ENCODE measurements at regions not wholly inside any gene's neighbourhood (a gene's known extent, or its start where the extent isn't known, plus 50 kb on each side); places are given as distances from the start of the nearest gene placed in this dataset.
A peak's percentile ranks its signal among the peaks of the same experiment; 100 is the strongest.

DNA sequence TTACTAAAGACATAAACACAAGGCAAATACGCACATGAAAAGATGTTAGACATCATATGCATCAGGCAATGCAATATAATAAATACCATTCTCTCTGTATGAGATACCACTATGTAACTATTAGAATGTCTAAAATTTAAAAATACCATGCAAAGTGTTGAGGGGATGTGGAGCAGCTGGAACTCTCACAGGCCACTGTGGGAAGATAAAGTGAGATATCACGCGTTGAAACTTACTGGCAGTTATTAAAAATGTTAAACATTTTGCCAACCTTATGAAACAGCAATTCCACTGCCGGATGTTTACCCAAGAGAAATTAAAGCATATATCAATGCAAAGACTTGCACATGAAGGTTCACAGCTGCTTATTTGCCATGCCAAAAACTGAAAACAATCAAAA is 556.7 kb downstream of the LRRC70 start:
- H3K27ac ChIP-seq (ENCODE audit: low read depth in 1 of 2, low read length in 2 of 2), result no peak overlapping the region
- intact Hi-C loops (cut with DNase I), result no loop called here
- no peaks in the 10 kb centered on the region for H3K4me1 ChIP-seq (ENCODE audit: control insufficient read depth in 1 of 2, insufficient read depth in 2 of 2, low read length in 2 of 2)
- H3K4me3 ChIP-seq (ENCODE audit: low read length in 2 of 2), result no peak overlapping the region
- 28 to 38% methylated on average over 4 of the region's 4 CpGs for WGBS, 2 donors
- ATAC-seq (ENCODE audit: low FRiP score), result no peak
- H3K9me3 ChIP-seq (ENCODE audit: control insufficient read depth, low read length), result no peaks in the 10 kb centered on the region
- H3K27me3 ChIP-seq (ENCODE audit: control insufficient read depth in 1 of 2, insufficient read depth in 2 of 2, low read length in 1 of 2), result no peaks in the 10 kb centered on the region
- no peak for DNase-seq
- no peaks in the 10 kb centered on the region for H3K36me3 ChIP-seq (ENCODE audit: control insufficient read depth in 1 of 2, insufficient read depth in 2 of 2, low read length in 1 of 2)

DNA sequence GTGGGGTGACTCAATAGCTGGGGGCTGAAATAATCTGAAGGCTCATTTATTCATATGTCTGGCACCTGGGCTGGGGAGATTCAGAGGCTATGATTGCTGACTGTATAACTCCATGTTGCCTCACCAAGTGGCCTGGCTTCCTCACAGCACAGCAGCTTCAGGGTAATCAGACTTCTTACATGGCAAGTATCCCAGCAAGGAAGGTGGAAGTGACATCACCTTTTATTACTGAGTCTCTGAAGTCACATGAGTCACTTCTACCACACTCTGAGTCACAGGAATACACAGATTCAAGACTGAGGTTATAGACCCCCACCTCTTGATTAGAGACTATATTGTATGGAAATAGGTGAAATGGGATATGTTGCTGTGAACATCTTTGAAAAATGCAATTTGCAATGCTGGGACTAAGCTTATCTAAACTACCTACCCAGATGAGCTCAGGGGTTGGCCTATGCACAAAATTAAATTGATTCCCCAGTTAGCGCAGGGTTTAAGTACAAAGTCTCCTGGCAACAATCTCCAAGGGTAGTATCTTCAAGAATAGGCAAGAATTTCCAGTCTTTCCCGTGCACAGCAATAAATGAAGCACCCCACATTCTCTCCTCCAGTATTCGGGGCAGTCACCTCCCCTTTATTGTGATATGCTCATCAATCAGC is 553.1 kb downstream of the LRRC70 start:
- no peak for DNase-seq
- WGBS, 2 donors, result 90 to 91% methylated on average over 3 of the region's 3 CpGs
- no peaks in the 10 kb centered on the region for H3K36me3 ChIP-seq (ENCODE audit: control insufficient read depth in 1 of 2, insufficient read depth in 2 of 2, low read length in 1 of 2)
- ATAC-seq (ENCODE audit: low FRiP score), result no peak
- intact Hi-C loops (cut with DNase I), result no loop called here
- no peaks in the 10 kb centered on the region for H3K9me3 ChIP-seq (ENCODE audit: control insufficient read depth, low read length)
- H3K27me3 ChIP-seq (ENCODE audit: control insufficient read depth in 1 of 2, insufficient read depth in 2 of 2, low read length in 1 of 2), result no peaks in the 10 kb centered on the region
- no peak overlapping the region for H3K4me3 ChIP-seq (ENCODE audit: low read length in 2 of 2)
- H3K4me1 ChIP-seq (ENCODE audit: control insufficient read depth in 1 of 2, insufficient read depth in 2 of 2, low read length in 2 of 2), result no peaks in the 10 kb centered on the region
- H3K27ac ChIP-seq (ENCODE audit: low read depth in 1 of 2, low read length in 2 of 2), result no peak overlapping the region

DNA sequence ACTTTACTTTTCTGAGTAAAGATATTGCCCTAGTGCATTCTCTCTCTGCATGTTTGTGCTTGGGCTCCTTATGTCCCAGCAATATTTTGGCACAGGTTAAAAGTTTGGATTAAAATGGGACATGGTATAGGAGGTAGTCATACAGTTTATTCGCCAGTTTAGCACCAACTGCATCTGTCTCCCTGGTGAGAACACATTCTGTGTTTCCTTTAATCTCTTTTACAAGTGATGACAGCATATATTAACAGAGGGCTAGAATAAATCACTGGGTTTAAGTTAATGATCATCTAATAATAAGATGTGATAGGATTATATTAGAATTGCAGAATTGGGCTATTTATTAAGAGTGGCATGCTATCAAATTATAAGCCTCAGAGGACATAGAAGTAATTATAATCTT is 550.1 kb downstream of the LRRC70 start:
- no peaks in the 10 kb centered on the region for H3K4me1 ChIP-seq (ENCODE audit: control insufficient read depth in 1 of 2, insufficient read depth in 2 of 2, low read length in 2 of 2)
- no peaks in the 10 kb centered on the region for H3K36me3 ChIP-seq (ENCODE audit: control insufficient read depth in 1 of 2, insufficient read depth in 2 of 2, low read length in 1 of 2)
- no peaks in the 10 kb centered on the region for H3K27me3 ChIP-seq (ENCODE audit: control insufficient read depth in 1 of 2, insufficient read depth in 2 of 2, low read length in 1 of 2)
- no peak overlapping the region for H3K27ac ChIP-seq (ENCODE audit: low read depth in 1 of 2, low read length in 2 of 2)
- no peaks in the 10 kb centered on the region for H3K9me3 ChIP-seq (ENCODE audit: control insufficient read depth, low read length)
- H3K4me3 ChIP-seq (ENCODE audit: low read length in 2 of 2), result no peak overlapping the region
- ATAC-seq (ENCODE audit: low FRiP score) (no peak), DNase-seq (no peak)
- intact Hi-C loops (cut with DNase I), result no loop called here
- 81 to 84% methylated on average over 1 of the region's 1 CpG for WGBS, 2 donors

DNA sequence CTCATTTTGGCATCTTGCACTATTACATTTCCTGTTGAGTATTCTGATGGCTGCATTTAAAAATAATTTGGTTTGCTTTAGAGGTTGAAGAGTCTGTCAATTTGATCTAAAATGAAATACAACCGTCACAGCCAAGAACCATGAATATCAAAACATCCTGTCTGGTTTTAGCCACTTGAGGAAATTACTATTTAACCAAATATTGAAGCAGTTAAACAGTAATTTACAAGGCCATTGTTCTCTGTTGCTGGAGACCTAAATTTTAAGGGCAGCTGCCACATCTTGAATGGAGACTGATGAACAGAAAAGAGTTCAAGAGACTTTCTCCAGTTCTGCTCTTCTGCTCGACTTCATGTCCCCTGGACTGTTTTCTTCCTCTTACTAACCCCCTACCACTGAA is 549.4 kb downstream of the LRRC70 start:
- WGBS, 2 donors, result 42 to 52% methylated on average over 2 of the region's 2 CpGs
- Histone ChIP-seq H3K27me3 (ENCODE audit: control insufficient read depth in 1 of 2, insufficient read depth in 2 of 2, low read length in 1 of 2) (no peaks in the 10 kb centered on the region), H3K27ac (ENCODE audit: low read depth in 1 of 2, low read length in 2 of 2) (no peak overlapping the region), H3K4me1 (ENCODE audit: control insufficient read depth in 1 of 2, insufficient read depth in 2 of 2, low read length in 2 of 2) (no peaks in the 10 kb centered on the region), H3K9me3 (ENCODE audit: control insufficient read depth, low read length) (no peaks in the 10 kb centered on the region), H3K36me3 (ENCODE audit: control insufficient read depth in 1 of 2, insufficient read depth in 2 of 2, low read length in 1 of 2) (no peaks in the 10 kb centered on the region), H3K4me3 (ENCODE audit: low read length in 2 of 2) (no peak overlapping the region)
- no peak for ATAC-seq (ENCODE audit: low FRiP score)
- DNase-seq, result no peak
- intact Hi-C loops (cut with DNase I), result no loop called here

DNA sequence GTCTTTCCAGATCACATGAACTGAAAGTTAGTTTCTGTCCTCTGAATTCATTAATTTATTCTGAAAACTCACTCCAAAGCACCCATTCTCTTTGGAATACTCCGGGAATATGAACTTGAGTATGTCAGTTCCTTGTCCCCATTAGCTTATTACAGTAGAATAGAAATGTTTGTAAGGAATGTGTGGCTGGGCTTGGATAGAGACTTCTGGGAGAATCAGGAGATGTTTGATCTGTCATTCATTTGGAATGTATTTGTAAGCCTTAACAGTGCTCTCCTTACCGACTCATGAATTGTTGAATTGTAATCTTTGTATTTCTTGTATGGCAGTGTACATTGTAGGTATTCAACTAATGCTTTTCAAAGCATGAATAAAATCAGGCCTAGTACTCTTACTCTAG is 548.4 kb downstream of the LRRC70 start:
- no peak overlapping the region for H3K4me3 ChIP-seq (ENCODE audit: low read length in 2 of 2)
- 72 to 74% methylated on average over 2 of the region's 2 CpGs for WGBS, 2 donors
- H3K27ac ChIP-seq (ENCODE audit: low read depth in 1 of 2, low read length in 2 of 2), result no peak overlapping the region
- ATAC-seq (ENCODE audit: low FRiP score) (no peak), DNase-seq (no peak)
- no peaks in the 10 kb centered on the region for H3K36me3 ChIP-seq (ENCODE audit: control insufficient read depth in 1 of 2, insufficient read depth in 2 of 2, low read length in 1 of 2)
- intact Hi-C loops (cut with DNase I), result no loop called here
- H3K4me1 ChIP-seq (ENCODE audit: control insufficient read depth in 1 of 2, insufficient read depth in 2 of 2, low read length in 2 of 2), result no peaks in the 10 kb centered on the region
- H3K27me3 ChIP-seq (ENCODE audit: control insufficient read depth in 1 of 2, insufficient read depth in 2 of 2, low read length in 1 of 2), result no peaks in the 10 kb centered on the region
- H3K9me3 ChIP-seq (ENCODE audit: control insufficient read depth, low read length), result no peaks in the 10 kb centered on the region

DNA sequence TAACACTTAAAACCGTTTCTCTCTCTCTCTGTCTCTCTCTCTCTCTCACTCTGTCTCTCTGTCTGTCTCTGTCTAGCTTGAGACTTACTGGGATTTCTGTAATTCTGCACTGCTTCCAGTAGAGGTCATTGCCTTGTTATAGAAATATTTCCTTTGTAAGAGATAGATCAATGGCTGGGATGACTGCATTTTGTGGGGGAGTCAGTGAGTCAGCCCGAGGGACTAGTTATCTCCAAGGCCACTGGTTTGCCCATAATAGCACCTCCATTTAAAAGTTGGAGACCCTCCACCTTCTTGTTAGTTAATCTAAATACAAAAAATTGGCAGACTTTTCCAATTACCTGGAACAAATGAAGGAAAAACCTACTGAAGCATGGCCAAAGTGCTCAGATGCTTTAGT is 547.2 kb downstream of the LRRC70 start:
- ATAC-seq (ENCODE audit: low FRiP score) (peak; percentile 48), DNase-seq (no peak)
- Histone ChIP-seq H3K36me3 (ENCODE audit: control insufficient read depth in 1 of 2, insufficient read depth in 2 of 2, low read length in 1 of 2) (no peaks in the 10 kb centered on the region), H3K9me3 (ENCODE audit: control insufficient read depth, low read length) (no peaks in the 10 kb centered on the region), H3K4me3 (ENCODE audit: low read length in 2 of 2) (no peak overlapping the region), H3K27me3 (ENCODE audit: control insufficient read depth in 1 of 2, insufficient read depth in 2 of 2, low read length in 1 of 2) (no peaks in the 10 kb centered on the region), H3K4me1 (ENCODE audit: control insufficient read depth in 1 of 2, insufficient read depth in 2 of 2, low read length in 2 of 2) (no peaks in the 10 kb centered on the region), H3K27ac (ENCODE audit: low read depth in 1 of 2, low read length in 2 of 2) (no peak overlapping the region)
- WGBS, 2 donors, result 23 to 31% methylated on average over 2 of the region's 2 CpGs
- intact Hi-C loops (cut with DNase I), result no loop called here

DNA sequence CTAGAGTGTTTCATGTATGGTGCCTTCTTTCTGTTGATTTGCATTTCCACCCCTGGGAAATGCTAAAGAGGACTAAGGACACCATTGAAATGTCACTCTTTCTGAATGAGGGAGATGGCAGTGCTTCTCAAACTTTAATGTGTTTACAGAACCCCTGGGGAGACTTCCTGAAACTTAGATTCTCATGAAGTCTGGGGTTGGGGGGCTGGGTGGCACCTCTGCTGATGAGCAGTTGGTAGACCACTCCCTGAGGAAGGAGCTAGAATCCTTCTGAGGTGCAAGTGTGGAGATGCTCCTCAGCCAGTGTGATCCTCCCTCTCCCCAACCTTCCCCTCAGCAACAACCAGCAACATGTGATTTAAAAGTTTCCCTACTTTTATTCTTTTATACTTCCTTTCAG is 546.8 kb downstream of the LRRC70 start:
- DNase-seq (no peak), ATAC-seq (ENCODE audit: low FRiP score) (no peak)
- Histone ChIP-seq H3K4me3 (ENCODE audit: low read length in 2 of 2) (no peak overlapping the region), H3K9me3 (ENCODE audit: control insufficient read depth, low read length) (no peaks in the 10 kb centered on the region), H3K27me3 (ENCODE audit: control insufficient read depth in 1 of 2, insufficient read depth in 2 of 2, low read length in 1 of 2) (no peaks in the 10 kb centered on the region), H3K27ac (ENCODE audit: low read depth in 1 of 2, low read length in 2 of 2) (no peak overlapping the region), H3K4me1 (ENCODE audit: control insufficient read depth in 1 of 2, insufficient read depth in 2 of 2, low read length in 2 of 2) (no peaks in the 10 kb centered on the region), H3K36me3 (ENCODE audit: control insufficient read depth in 1 of 2, insufficient read depth in 2 of 2, low read length in 1 of 2) (no peaks in the 10 kb centered on the region)
- intact Hi-C loops (cut with DNase I), result no loop called here

DNA sequence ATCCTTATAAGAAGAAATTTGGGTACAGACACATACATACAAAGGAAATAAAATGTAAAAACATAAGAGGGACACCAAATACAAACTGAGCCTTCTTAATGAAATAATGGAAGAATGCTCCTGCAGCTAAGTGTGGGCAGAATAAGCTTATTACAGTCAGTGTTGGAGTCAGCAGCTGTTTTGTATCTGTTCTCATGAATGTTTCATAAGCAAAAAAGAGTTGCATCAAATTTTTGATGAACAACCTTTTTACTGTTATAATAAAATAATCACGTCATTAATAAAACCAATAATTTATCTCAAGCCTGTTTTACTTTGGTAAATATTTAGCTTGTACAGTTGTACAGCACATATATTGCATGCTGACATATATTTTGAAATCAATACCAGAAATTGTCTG is 545.6 kb downstream of the LRRC70 start:
- Histone ChIP-seq H3K4me3 (ENCODE audit: low read length in 2 of 2) (no peak overlapping the region), H3K27me3 (ENCODE audit: control insufficient read depth in 1 of 2, insufficient read depth in 2 of 2, low read length in 1 of 2) (no peaks in the 10 kb centered on the region), H3K4me1 (ENCODE audit: control insufficient read depth in 1 of 2, insufficient read depth in 2 of 2, low read length in 2 of 2) (no peaks in the 10 kb centered on the region), H3K27ac (ENCODE audit: low read depth in 1 of 2, low read length in 2 of 2) (no peak overlapping the region), H3K9me3 (ENCODE audit: control insufficient read depth, low read length) (no peaks in the 10 kb centered on the region), H3K36me3 (ENCODE audit: control insufficient read depth in 1 of 2, insufficient read depth in 2 of 2, low read length in 1 of 2) (no peaks in the 10 kb centered on the region)
- 93 to 94% methylated on average over 1 of the region's 1 CpG for WGBS, 2 donors
- intact Hi-C loops (cut with DNase I), result no loop called here
- DNase-seq (no peak), ATAC-seq (ENCODE audit: low FRiP score) (no peak)

DNA sequence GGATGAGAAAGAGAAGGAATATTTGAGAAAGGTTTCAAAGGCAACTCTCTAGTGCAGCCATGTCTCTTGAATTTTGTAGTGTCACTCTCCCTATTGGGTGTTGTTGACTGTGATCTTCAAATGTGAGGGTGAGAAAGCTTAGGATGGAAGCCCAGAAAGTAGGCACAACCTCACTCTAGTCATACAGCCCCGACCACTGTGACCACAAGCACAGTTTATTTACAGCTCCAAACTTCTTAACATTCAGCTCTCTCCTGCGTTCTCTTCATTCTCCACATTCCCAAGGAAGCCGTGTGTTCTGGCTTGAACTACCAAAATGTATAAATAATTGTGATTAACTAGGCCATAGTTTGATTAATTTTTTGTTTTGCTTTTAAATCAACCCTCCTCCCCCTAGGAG is 542.9 kb downstream of the LRRC70 start:
- Histone ChIP-seq H3K4me1 (ENCODE audit: control insufficient read depth in 1 of 2, insufficient read depth in 2 of 2, low read length in 2 of 2) (no peaks in the 10 kb centered on the region), H3K27ac (ENCODE audit: low read depth in 1 of 2, low read length in 2 of 2) (no peak overlapping the region), H3K27me3 (ENCODE audit: control insufficient read depth in 1 of 2, insufficient read depth in 2 of 2, low read length in 1 of 2) (no peaks in the 10 kb centered on the region), H3K9me3 (ENCODE audit: control insufficient read depth, low read length) (no peaks in the 10 kb centered on the region), H3K36me3 (ENCODE audit: control insufficient read depth in 1 of 2, insufficient read depth in 2 of 2, low read length in 1 of 2) (no peaks in the 10 kb centered on the region), H3K4me3 (ENCODE audit: low read length in 2 of 2) (no peak overlapping the region)
- ATAC-seq (ENCODE audit: low FRiP score), result no peak
- 27 to 38% methylated on average over 3 of the region's 3 CpGs for WGBS, 2 donors
- intact Hi-C loops (cut with DNase I), result no loop called here
- DNase-seq, result no peak

Measured in aorta (tissue), 5 donors.